GM18861 (cell line): ENCODE measurements at regions not wholly inside any gene's neighbourhood (a gene's known extent, or its start where the extent isn't known, plus 50 kb on each side); places are given as distances from the start of the nearest gene placed in this dataset.
"Not testable (repeated sequence)": the region's sequence is repeated elsewhere in the genome, so short reads cannot be mapped to it uniquely, and the experiment has no call there.

Source experiments
- ATAC-seq: cut with Tn5 transposase; IDR thresholded peaks from one replicate; pipeline ENCODE4 v1.9.1; 2021; ENCODE audit not compliant: unreplicated experiment

GRCh38 chr18:30839056-30839561 is 203.4 kb downstream of the DSC3 start:
- not testable (repeated sequence) for ATAC-seq

GRCh38 chr18:30828700-30829099 is 213.8 kb downstream of the DSC3 start:
- ATAC-seq = no peak

GRCh38 chr18:30819619-30820018 is 222.9 kb downstream of the DSC3 start:
- ATAC-seq = no peak

GRCh38 chr18:30814446-30814845 is 228.1 kb downstream of the DSC3 start:
- ATAC-seq = no peak

- no peak for ATAC-seq
Observed at GRCh38 chr18:30811580-30811979, 231.0 kb downstream of the DSC3 start.

DNA sequence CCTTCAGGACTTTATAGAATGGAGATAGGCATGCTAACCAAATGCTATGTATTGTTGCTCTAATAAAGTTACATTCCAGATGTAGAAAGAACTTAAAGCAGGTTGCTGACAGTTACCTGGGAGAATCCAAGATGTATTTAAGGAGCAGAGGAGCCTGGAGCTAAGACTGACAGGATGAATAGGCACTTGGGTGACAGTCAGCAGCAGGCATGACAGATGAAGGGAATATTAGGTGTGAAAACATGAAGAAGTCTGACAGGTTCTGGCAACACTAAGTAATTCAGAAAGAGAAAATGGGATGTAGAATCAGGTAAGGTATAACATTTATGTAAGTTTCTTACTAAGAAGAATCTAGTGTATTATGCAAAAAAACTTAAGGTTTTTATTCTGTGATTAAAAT is 232.0 kb downstream of the DSC3 start:
- no peak for ATAC-seq

- no peak for ATAC-seq
Observed at GRCh38 chr18:30806823-30807222, 235.7 kb downstream of the DSC3 start.

DNA sequence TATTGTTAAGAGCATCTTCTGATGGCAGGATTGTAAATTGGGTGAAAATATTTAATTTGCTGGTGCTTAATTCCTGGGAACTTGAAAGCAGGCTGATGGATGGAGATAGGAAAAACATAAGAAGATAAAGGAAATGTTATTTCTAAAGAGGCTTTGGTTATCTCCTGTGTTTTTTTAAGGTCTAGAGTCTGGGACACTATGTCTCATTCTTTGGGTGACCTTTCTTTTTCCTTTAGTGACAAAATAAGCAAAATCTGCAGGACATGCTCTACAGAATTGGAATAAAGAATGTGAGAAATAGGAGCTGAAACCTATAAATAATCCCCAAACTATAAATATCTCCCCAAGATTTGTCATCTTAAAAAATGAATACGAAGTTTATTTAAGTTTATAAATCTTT is 241.7 kb downstream of the DSC3 start:
- no peak for ATAC-seq

GRCh38 chr18:30792051-30792450 is 250.5 kb downstream of the DSC3 start:
- no peak for ATAC-seq

DNA sequence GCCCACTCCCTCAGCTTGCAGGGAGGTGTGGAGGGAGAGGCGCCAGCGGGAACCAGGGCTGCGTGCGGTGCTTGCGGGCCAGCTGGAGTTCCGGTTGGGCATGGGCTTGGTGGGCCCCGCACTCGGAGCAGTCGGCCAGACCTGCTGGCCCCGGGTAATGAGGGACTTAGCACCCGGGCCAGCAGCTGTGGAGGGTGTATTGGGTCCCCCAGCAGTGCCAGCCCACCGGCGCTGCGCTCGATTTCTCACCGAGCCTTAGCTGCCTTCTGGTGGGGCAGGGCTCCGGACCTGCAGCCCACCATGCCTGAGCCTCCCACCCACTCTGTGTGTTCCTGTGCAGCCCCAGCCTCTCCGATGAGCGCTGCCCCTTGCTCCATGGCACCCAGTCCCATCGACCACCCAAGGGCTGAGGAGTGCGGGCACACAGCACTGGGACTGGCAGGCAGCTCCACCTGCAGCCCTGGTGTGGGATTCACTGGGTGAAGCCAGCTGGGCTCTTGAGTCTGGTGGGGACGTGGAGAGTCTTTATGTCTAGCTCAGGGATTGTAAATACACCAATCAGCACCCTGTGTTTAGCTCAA is 254.0 kb downstream of the DSC3 start:
- not testable (repeated sequence) for ATAC-seq

DNA sequence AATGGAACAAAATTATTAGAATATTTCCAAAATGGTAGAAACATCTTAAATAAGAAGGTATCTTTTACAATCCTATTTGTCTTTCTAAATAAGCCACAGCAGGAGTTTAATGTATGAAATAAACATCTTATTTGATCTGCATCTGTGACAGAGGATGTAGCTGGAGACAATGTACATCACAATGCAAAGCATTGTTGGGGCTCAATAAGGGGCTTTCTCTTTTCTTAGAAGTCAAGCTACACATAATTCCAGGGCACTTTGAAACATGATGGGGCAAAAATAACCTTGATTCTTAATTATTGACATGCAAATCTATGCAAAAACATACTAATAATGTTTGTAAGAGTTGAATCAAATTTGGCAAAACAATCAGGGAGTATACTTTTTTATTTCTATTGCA is 255.1 kb downstream of the DSC3 start:
- ATAC-seq = no peak

GRCh38 chr18:30781601-30782000 is 260.9 kb downstream of the DSC3 start:
- ATAC-seq = no peak

- no peak for ATAC-seq
Observed at GRCh38 chr18:30775629-30776028, 266.9 kb downstream of the DSC3 start.

DNA sequence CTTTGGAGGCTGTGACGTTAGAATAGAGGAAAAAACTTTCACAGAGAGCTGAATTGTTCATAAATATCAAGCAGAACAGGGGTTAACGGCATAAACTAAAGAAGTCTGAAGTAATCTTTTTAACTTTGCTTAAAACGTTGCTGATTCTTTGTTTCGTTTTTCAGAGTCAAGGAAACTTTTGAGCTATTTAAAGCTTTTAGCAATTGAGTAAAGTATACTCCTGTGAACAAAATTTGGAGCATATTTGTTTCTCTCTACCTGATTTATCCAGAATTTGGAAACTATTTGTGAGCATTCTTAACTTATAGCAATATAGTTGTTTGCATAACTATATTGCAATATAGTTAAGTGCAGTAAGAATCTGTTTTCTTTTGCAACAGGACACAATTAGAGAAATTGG is 270.4 kb downstream of the DSC3 start:
- not testable (repeated sequence) for ATAC-seq

DNA sequence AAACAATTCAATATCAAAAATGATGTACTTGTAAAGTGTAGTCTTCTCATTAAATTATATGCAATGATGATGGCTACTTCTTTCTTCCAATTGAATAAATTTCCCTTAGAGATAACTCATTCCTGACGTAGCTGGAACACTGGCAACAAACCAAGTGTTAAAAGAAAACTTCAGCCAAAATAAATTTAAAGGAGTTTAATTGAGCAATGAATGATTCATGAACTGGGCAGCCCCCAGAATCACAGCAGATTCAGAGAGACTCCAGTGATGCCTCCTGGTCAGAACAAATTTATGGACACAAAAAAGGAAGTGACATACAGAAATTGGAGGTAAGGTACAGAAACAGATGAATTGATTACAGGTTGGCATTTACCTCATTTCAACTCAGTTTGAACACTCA is 276.5 kb downstream of the DSC3 start:
- ATAC-seq = no peak

- ATAC-seq = no peak
Observed at GRCh38 chr18:30765247-30765646, 277.3 kb downstream of the DSC3 start.

- ATAC-seq = no peak
Observed at GRCh38 chr18:30763902-30764350, 278.6 kb downstream of the DSC3 start.

DNA sequence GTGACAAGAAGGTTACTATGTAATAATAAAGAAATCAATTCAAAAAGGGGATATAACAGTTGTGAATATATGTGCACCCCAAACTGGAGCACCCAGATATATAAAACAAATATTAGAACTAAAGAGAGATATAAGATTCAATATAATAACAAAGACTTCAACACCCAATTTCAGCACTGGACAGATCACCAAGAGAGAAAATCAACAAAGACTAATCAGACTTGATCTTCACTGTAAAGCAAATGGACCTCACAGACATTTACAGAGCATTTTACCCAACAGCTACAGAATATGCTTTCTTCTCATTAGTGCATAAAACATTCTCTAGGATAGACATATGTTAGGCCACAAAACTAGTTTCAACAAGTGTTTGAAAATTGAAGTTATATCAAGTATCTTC is 287.7 kb downstream of the DSC3 start:
- no peak for ATAC-seq

- no peak for ATAC-seq
Observed at GRCh38 chr18:30748541-30748940, 294.0 kb downstream of the DSC3 start.

GRCh38 chr18:30746224-30746623 is 296.3 kb downstream of the DSC3 start:
- ATAC-seq = no peak

DNA sequence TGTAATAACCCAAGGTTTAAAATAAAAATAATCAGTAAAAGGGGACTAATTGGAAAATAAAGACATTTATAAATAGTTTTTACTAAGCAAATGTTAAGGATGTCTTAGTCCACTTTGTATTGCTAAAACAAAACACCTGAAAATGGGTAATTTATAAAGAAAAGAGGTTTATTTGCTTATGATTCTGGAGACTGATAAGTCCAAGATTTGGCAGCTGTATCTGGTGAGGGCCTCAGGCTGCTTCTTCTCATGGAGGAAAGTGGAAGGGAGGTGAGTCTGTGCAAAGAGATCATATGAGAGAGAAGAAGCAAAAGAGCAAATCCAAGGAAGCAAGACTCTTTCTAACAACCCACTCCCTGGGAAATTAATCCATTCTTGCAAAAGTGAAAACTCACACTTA is 299.5 kb downstream of the DSC3 start:
- no peak for ATAC-seq

DNA sequence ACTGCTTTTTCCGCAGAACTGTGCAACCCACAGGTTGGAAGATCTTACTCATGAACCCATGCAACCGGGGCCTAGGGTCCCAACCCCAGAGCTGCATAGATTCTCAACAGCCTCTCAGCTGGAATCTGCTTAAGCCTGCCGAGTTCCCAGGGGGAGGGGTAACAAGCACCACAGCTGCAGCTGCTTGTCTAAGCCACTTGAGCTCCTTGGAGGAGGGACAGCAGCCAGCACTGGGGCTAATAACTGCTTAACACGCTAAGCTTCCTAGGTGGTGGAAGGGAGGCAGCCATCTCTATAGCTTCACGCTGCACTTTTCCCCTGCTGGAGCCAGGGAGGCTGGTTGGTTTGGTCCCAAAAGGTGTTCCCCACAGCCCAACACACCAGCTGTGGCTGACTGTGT is 311.6 kb downstream of the DSC3 start:
- ATAC-seq = no peak

DNA sequence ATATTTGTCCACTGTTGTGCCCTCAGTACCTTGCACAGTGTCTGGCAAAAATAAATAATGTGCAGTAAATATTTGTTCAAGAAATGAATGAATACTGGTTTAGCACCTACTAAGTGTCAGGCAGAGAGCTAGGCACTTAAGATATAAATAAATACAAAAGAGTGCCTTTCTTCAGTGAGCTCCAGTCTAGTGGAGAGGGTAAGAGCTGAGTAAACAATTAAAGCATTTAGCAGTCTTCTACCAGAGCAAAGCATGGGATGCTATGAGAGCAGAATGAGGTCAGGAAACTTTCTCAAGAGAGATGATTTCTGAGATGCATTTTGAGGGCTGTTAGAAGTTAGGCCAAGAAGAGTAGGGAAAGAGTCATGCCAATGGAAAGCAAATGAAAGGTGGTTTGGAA is 314.7 kb downstream of the DSC3 start:
- no peak for ATAC-seq
